ENCODE measurements at regions not wholly inside any gene's neighbourhood (a gene's known extent, or its start where the extent isn't known, plus 50 kb on each side); places are given as distances from the start of the nearest gene placed in this dataset.

GRCh38 chr2:153096272-153096671, 377.9 kb downstream of the ARL6IP6 start:
- DNase-seq: no peak

GRCh38 chr2:153091344-153091743, 372.9 kb downstream of the ARL6IP6 start:
- DNase-seq: no peak

GRCh38 chr2:153079315-153079714, 360.9 kb downstream of the ARL6IP6 start:
- DNase-seq: no peak

- no peak for DNase-seq
Measured at GRCh38 chr2:153077311-153077710, 358.9 kb downstream of the ARL6IP6 start.

GRCh38 chr2:153074207-153074606, 355.8 kb downstream of the ARL6IP6 start:
- no peak for DNase-seq

GRCh38 chr2:153072813-153073212, 354.4 kb downstream of the ARL6IP6 start:
- no peak for DNase-seq

GRCh38 chr2:153072077-153072476, 353.7 kb downstream of the ARL6IP6 start:
- DNase-seq: no peak

GRCh38 chr2:153071090-153071489, 352.7 kb downstream of the ARL6IP6 start:
- no peak for DNase-seq

- no peak for DNase-seq
Measured at GRCh38 chr2:153068915-153069314, 350.5 kb downstream of the ARL6IP6 start.

GRCh38 chr2:153068052-153068451, 349.6 kb downstream of the ARL6IP6 start:
- no peak for DNase-seq

- DNase-seq: no peak
Measured at GRCh38 chr2:153059338-153060052, 341.1 kb downstream of the ARL6IP6 start.

- DNase-seq: no peak
Measured at GRCh38 chr2:153057743-153058142, 339.3 kb downstream of the ARL6IP6 start.

- DNase-seq: no peak
Measured at GRCh38 chr2:153055182-153055581, 336.8 kb downstream of the ARL6IP6 start.

- DNase-seq: no peak
Measured at GRCh38 chr2:153052807-153053559, 334.6 kb downstream of the ARL6IP6 start.

- no peak for DNase-seq
Measured at GRCh38 chr2:153047220-153047619, 328.8 kb downstream of the ARL6IP6 start.

- no peak for DNase-seq
Measured at GRCh38 chr2:153043385-153043784, 325.0 kb downstream of the ARL6IP6 start.

- DNase-seq: no peak
Measured at GRCh38 chr2:153028626-153029025, 310.2 kb downstream of the ARL6IP6 start.

GRCh38 chr2:153027533-153027932, 309.1 kb downstream of the ARL6IP6 start:
- no peak for DNase-seq

GRCh38 chr2:153020201-153020600, 301.8 kb downstream of the ARL6IP6 start:
- no peak for DNase-seq

- no peak for DNase-seq
Measured at GRCh38 chr2:153005071-153005730, 286.8 kb downstream of the ARL6IP6 start.

- no peak for DNase-seq
Measured at GRCh38 chr2:153004627-153005026, 286.2 kb downstream of the ARL6IP6 start.

GRCh38 chr2:152974146-152974545, 255.7 kb downstream of the ARL6IP6 start:
- no peak for DNase-seq

GRCh38 chr2:152971685-152972084, 253.3 kb downstream of the ARL6IP6 start:
- no peak for DNase-seq

GRCh38 chr2:152962446-152962845, 244.0 kb downstream of the ARL6IP6 start:
- no peak for DNase-seq

Measured in NCI-H2029 (cell line).